GM12801 (cell line): ENCODE measurements at regions not wholly inside any gene's neighbourhood (a gene's known extent, or its start where the extent isn't known, plus 50 kb on each side); places are given as distances from the start of the nearest gene placed in this dataset.

ENCODE experiments used
- CTCF ChIP-seq: IDR thresholded peaks from one replicate; pipeline ENCODE4 v1.5.1; 2011; ENCODE audit warnings: control low read depth; ENCODE audit not compliant: insufficient read length; ENCODE audit errors: extremely low read depth

GRCh38 chr7:21368317-21368716 lies 59.6 kb upstream of the SP4 start:
- TF ChIP-seq CTCF: no peak

GRCh38 chr7:21370283-21370982 lies 57.5 kb upstream of the SP4 start:
- no peak for TF ChIP-seq CTCF

- TF ChIP-seq CTCF: no peak
These were observed 56.5 kb upstream of the SP4 start for GRCh38 chr7:21371360-21371759.

GRCh38 chr7:21373031-21373430 lies 54.9 kb upstream of the SP4 start:
- TF ChIP-seq CTCF: no peak

- no peak for TF ChIP-seq CTCF
These were observed 53.7 kb upstream of the SP4 start for GRCh38 chr7:21374134-21374533.

- TF ChIP-seq CTCF: no peak
These were observed 50.3 kb upstream of the SP4 start for GRCh38 chr7:21377545-21377944.
